H9 (cell line): ENCODE measurements at regions not wholly inside any gene's neighbourhood (a gene's known extent, or its start where the extent isn't known, plus 50 kb on each side); places are given as distances from the start of the nearest gene placed in this dataset.
"Not testable (repeated sequence)": the region's sequence is repeated elsewhere in the genome, so short reads cannot be mapped to it uniquely, and the experiment has no call there.

ENCODE experiments used
- DNase-seq: peaks from one replicate; pipeline ENCODE4 v3.0.0-alpha.2; 2017
- H2AFZ ChIP-seq: one replicate; pipeline ENCODE4 v1.6.1; 2013; ENCODE audit warnings: mild to moderate bottlenecking, low read length, control low read depth, moderate library complexity
- H2AK5ac ChIP-seq: 2 replicates; pipeline ENCODE4 v1.6.1; 2013; ENCODE audit warnings: low read length, control low read depth, mixed read lengths; ENCODE audit not compliant: insufficient read length
- H2BK120ac ChIP-seq: one replicate; pipeline ENCODE4 v1.6.1; 2013; ENCODE audit warnings: low read depth, mild to moderate bottlenecking, low read length, control low read depth, inconsistent platforms; ENCODE audit not compliant: poor library complexity, severe bottlenecking
- H2BK12ac ChIP-seq: 2 replicates; pipeline ENCODE4 v1.6.1; 2013; ENCODE audit warnings: low read length, control low read depth, mixed read lengths, low read depth; ENCODE audit not compliant: insufficient read length
- H2BK15ac ChIP-seq: 2 replicates; pipeline ENCODE4 v1.6.1; 2013; ENCODE audit warnings: low read depth, low read length, control low read depth
- H2BK20ac ChIP-seq: one replicate; pipeline ENCODE4 v1.6.1; 2013; ENCODE audit warnings: low read depth, mild to moderate bottlenecking, low read length, control low read depth, inconsistent platforms; ENCODE audit not compliant: poor library complexity, severe bottlenecking
- H2BK5ac ChIP-seq: 2 replicates; pipeline ENCODE4 v1.6.1; 2013; ENCODE audit warnings: low read length, control low read depth, mixed read lengths; ENCODE audit not compliant: insufficient read length
- H3K14ac ChIP-seq: 2 replicates; pipeline ENCODE4 v1.6.1; 2013; ENCODE audit warnings: low read length, control low read depth; ENCODE audit not compliant: insufficient read depth
- H3K18ac ChIP-seq: 2 replicates; pipeline ENCODE4 v1.6.1; 2013; ENCODE audit warnings: low read depth, mild to moderate bottlenecking, mixed read lengths, low read length, control low read depth; ENCODE audit not compliant: insufficient read length
- H3K23ac ChIP-seq: 2 replicates; pipeline ENCODE4 v1.6.1; 2013; ENCODE audit warnings: low read length, control low read depth, mixed read lengths, low read depth; ENCODE audit not compliant: insufficient read length
- H3K23me2 ChIP-seq: 2 replicates; pipeline ENCODE4 v1.6.1; 2013; ENCODE audit warnings: low read depth, mild to moderate bottlenecking, mixed read lengths, low read length, control low read depth; ENCODE audit not compliant: insufficient read length, poor library complexity, severe bottlenecking
- H3K27ac ChIP-seq: 2 replicates; pipeline ENCODE4 v1.5.1; 2013; ENCODE audit warnings: low read length, control low read depth, mixed read lengths, low read depth; ENCODE audit not compliant: insufficient read length
- H3K27me3 ChIP-seq: 2 replicates; pipeline ENCODE4 v1.6.1; 2013; ENCODE audit warnings: low read length, control low read depth, inconsistent platforms; ENCODE audit not compliant: insufficient read depth
- H3K4ac ChIP-seq: 2 replicates; pipeline ENCODE4 v1.6.1; 2013; ENCODE audit warnings: low read depth, mild to moderate bottlenecking, control low read depth, inconsistent platforms, low read length, moderate library complexity
- H3K4me1 ChIP-seq: 2 replicates; pipeline ENCODE4 v1.6.1; 2013; ENCODE audit warnings: low read length, control low read depth, inconsistent platforms; ENCODE audit not compliant: insufficient read depth
- H3K4me2 ChIP-seq: 2 replicates; pipeline ENCODE4 v1.6.1; 2013; ENCODE audit warnings: low read length, control low read depth, mixed read lengths; ENCODE audit not compliant: insufficient read length, insufficient read depth
- H3K56ac ChIP-seq: 2 replicates; pipeline ENCODE4 v1.6.1; 2013; ENCODE audit warnings: low read depth, mild to moderate bottlenecking, mixed read lengths, low read length, control low read depth; ENCODE audit not compliant: insufficient read length
- H3K79me1 ChIP-seq: 2 replicates; pipeline ENCODE4 v1.6.1; 2013; ENCODE audit warnings: low read depth, mild to moderate bottlenecking, moderate library complexity, low read length, control low read depth, inconsistent platforms; ENCODE audit not compliant: insufficient read depth, poor library complexity, severe bottlenecking
- H3K79me2 ChIP-seq: 2 replicates; pipeline ENCODE4 v1.6.1; 2013; ENCODE audit warnings: low read length, control low read depth, inconsistent platforms; ENCODE audit not compliant: insufficient read depth
- H3K9ac ChIP-seq: 2 replicates; pipeline ENCODE4 v1.6.1; 2013; ENCODE audit warnings: low read length, control low read depth, mixed read lengths; ENCODE audit not compliant: insufficient read length; ENCODE audit errors: extremely low read depth
- H3K9me3 ChIP-seq: one replicate; pipeline ENCODE4 v1.6.1; 2013; ENCODE audit warnings: low read depth, low read length, inconsistent platforms; ENCODE audit not compliant: control insufficient read depth
- H3T11ph ChIP-seq: one replicate; pipeline ENCODE4 v1.6.1; 2013; ENCODE audit warnings: mild to moderate bottlenecking, low read length, control low read depth, inconsistent platforms
- H4K20me1 ChIP-seq: one replicate; pipeline ENCODE4 v1.6.1; 2013; ENCODE audit not compliant: control insufficient read depth, insufficient read length, insufficient read depth
- H4K5ac ChIP-seq: 2 replicates; pipeline ENCODE4 v1.6.1; 2013; ENCODE audit warnings: low read depth, mild to moderate bottlenecking, mixed read lengths, low read length, control low read depth; ENCODE audit not compliant: insufficient read length
- H4K8ac ChIP-seq: replicated peaks from 2 replicates; pipeline ENCODE4 v1.6.1; 2013; ENCODE audit warnings: low read length, control low read depth, mixed read lengths, low read depth; ENCODE audit not compliant: insufficient read length
- H4K91ac ChIP-seq: 2 replicates; pipeline ENCODE4 v1.6.1; 2013; ENCODE audit warnings: low read depth, mild to moderate bottlenecking, moderate library complexity, mixed read lengths, low read length, control low read depth; ENCODE audit not compliant: insufficient read length
- H3K27ac Mint-ChIP-seq, 3 experiments: 2 replicates in 2 of 3; 3 replicates in 1 of 3; pipeline ENCODE4 v1.8.0; 2020 to 2021; ENCODE audit warnings: mixed read lengths in 3 of 3, mild to moderate bottlenecking in 1 of 3, moderate library complexity in 1 of 3
- H3K27me3 Mint-ChIP-seq: 2 replicates; pipeline ENCODE4 v1.8.0; 2021; ENCODE audit warnings: low read depth, mild to moderate bottlenecking, moderate library complexity, mixed read lengths
- H3K36me3 Mint-ChIP-seq, 3 experiments: 2 replicates in 2 of 3; 3 replicates in 1 of 3; pipeline ENCODE4 v1.8.0; 2020 to 2021; ENCODE audit warnings: low read depth in 3 of 3, mixed read lengths in 3 of 3; ENCODE audit not compliant: insufficient read depth in 1 of 3
- H3K4me1 Mint-ChIP-seq, 2 experiments: 2 replicates each; pipeline ENCODE4 v1.8.0; 2020; ENCODE audit warnings: mixed read lengths in 2 of 2
- H3K4me3 Mint-ChIP-seq, 2 experiments: 2 replicates in 1 of 2; 3 replicates in 1 of 2; pipeline ENCODE4 v1.8.0; 2020 to 2021; ENCODE audit warnings: mild to moderate bottlenecking in 2 of 2, mixed read lengths in 2 of 2, moderate library complexity in 1 of 2
- H3K9me3 Mint-ChIP-seq, 2 experiments: 2 replicates in 1 of 2; 3 replicates in 1 of 2; pipeline ENCODE4 v1.8.0; 2020; ENCODE audit warnings: mild to moderate bottlenecking in 2 of 2, mixed read lengths in 2 of 2, moderate library complexity in 1 of 2
- CTCF ChIP-seq: fragments of 200-600 bp; sonication (generic); conservative IDR thresholded peaks from 3 replicates; pipeline ENCODE4 v1.8.0; 2021; ENCODE audit warnings: antibody characterized with exemption, mild to moderate bottlenecking
- WGBS: extraction: QIAGEN DNeasy Blood & Tissue Kit; methylation state at CpG from one replicate; pipeline ENCODE4 v1.1.7; 2013; ENCODE audit warnings: missing lambda C conversion rate, low lambda C conversion rate, mixed read lengths; ENCODE audit not compliant: insufficient read length; ENCODE audit errors: extremely low coverage; 5-methylcytosine and 5-hydroxymethylcytosine counted together

- Histone ChIP-seq H2AFZ (no peak overlapping the region), H3K4me1 (peaks cover 8% of the 10 kb centered on the region), H2BK15ac (no peak overlapping the region), H4K91ac (no peak overlapping the region), H3K27me3 (no peaks in the 10 kb centered on the region), H3K23ac (no peak overlapping the region), H3K14ac (no peak overlapping the region), H2BK12ac (no peak overlapping the region), H3K56ac (no peak overlapping the region), H4K20me1 (no peaks in the 10 kb centered on the region), H3K27ac (no peak overlapping the region), H2BK120ac (no peak overlapping the region), H2AK5ac (no peak overlapping the region), H4K5ac (no peak overlapping the region), H3K79me2 (no peaks in the 10 kb centered on the region), H2BK20ac (no peak overlapping the region), H3K4ac (no peak overlapping the region), H4K8ac (no peak overlapping the region), H3K18ac (no peak overlapping the region), H3K79me1 (no peaks in the 10 kb centered on the region), H3T11ph (no peak overlapping the region), H3K9ac (no peak overlapping the region), H3K4me2 (no peak overlapping the region), H3K9me3 (no peaks in the 10 kb centered on the region), H3K23me2 (no peaks in the 10 kb centered on the region), H2BK5ac (no peak overlapping the region)
- no peak overlapping the region for H3K4me3 Mint-ChIP-seq
- no CpG with 5 or more reads among the region's 1 CpG for WGBS
- H3K4me1 Mint-ChIP-seq, result peaks cover 4 to 8% of the 10 kb centered on the region in 2 experiments; a peak in 3 of 4 replicates
- no peak overlapping the region for H3K27ac Mint-ChIP-seq
- H3K27me3 Mint-ChIP-seq, result no peaks in the 10 kb centered on the region
- TF ChIP-seq CTCF, result no peak
- H3K36me3 Mint-ChIP-seq, result peaks cover 0 to 9% (median 2%) of the 10 kb centered on the region in 3 experiments; a peak in 4 of 7 replicates
- DNase-seq, result no peak
- peaks cover 0 to 10% of the 10 kb centered on the region in 2 experiments; a peak in 3 of 5 replicates for H3K9me3 Mint-ChIP-seq
These were observed 307.1 kb downstream of the MTERF1 start for GRCh38 chr7:91573405-91573804.

- H2BK20ac ChIP-seq, H3K79me1 ChIP-seq, H2AFZ ChIP-seq, H4K5ac ChIP-seq, H3K23ac ChIP-seq, H4K91ac ChIP-seq, H3K9ac ChIP-seq, H2BK120ac ChIP-seq, H3K56ac ChIP-seq, H3K36me3 Mint-ChIP-seq, H2BK15ac ChIP-seq, H3K4me2 ChIP-seq, H3K4me3 Mint-ChIP-seq, H3K14ac ChIP-seq, H3K4me1 ChIP-seq, H3K27ac Mint-ChIP-seq, H3K27me3 Mint-ChIP-seq, H2AK5ac ChIP-seq, H3K27ac ChIP-seq, H3K4me1 Mint-ChIP-seq, H4K20me1 ChIP-seq, H3T11ph ChIP-seq, H3K23me2 ChIP-seq, H2BK5ac ChIP-seq, H2BK12ac ChIP-seq, DNase-seq, H3K27me3 ChIP-seq, H3K9me3 ChIP-seq, H3K4ac ChIP-seq, H3K79me2 ChIP-seq, H3K9me3 Mint-ChIP-seq, H4K8ac ChIP-seq, H3K18ac ChIP-seq: not testable (repeated sequence)
- WGBS, result no CpG with 5 or more reads among the region's 2 CpGs
These were observed 304.0 kb downstream of the MTERF1 start for GRCh38 chr7:91576459-91576858.
